ENCODE measurements at regions not wholly inside any gene's neighbourhood (a gene's known extent, or its start where the extent isn't known, plus 50 kb on each side); places are given as distances from the start of the nearest gene placed in this dataset.
A peak's percentile ranks its signal among the peaks of the same experiment; 100 is the strongest.

DNA sequence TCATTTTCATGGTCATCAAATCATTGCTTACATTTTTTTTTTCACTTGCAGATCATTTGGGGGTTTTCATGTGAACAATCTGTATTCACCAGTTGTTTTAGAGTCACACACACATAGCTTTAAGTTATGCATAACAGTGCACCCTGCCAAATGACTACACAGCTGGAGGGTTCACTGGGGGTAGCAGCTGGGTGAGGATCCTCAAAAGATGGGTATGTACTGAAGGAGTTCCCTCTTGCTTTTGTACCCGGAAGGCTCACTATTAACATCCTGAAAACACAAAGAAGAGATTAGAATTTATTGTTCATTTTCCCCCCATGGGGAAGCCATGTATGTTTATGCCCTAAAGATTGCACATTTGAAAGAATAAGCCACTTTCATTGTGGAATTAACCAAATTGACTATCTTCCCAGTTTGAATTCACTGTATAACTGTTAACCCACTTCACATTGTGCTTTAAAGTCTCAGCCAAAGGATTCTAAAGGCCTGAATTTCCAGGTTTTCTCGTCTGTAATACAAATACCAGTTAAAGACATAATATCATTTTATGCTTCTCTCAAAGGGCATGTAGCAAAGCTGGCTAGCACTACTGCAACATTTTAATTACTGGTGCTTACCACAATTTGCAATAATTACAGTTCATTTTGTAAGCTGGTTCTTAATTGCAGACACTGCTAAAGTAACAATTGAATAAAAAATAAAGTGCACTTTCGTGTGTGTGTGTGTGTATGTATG, 466.4 kb upstream of the MEF2C start:
- intact Hi-C loops (cut with DNase I): no loop called here
- H3K27ac ChIP-seq: no peak overlapping the region
- no peak for ATAC-seq
- DNase-seq: no peak
- H3K4me1 ChIP-seq: no peaks in the 10 kb centered on the region
- H3K27me3 ChIP-seq: no peaks in the 10 kb centered on the region
- no peaks in the 10 kb centered on the region for H3K9me3 ChIP-seq
- no peak overlapping the region for H3K4me3 ChIP-seq
- TF ChIP-seq, protein P1, sequence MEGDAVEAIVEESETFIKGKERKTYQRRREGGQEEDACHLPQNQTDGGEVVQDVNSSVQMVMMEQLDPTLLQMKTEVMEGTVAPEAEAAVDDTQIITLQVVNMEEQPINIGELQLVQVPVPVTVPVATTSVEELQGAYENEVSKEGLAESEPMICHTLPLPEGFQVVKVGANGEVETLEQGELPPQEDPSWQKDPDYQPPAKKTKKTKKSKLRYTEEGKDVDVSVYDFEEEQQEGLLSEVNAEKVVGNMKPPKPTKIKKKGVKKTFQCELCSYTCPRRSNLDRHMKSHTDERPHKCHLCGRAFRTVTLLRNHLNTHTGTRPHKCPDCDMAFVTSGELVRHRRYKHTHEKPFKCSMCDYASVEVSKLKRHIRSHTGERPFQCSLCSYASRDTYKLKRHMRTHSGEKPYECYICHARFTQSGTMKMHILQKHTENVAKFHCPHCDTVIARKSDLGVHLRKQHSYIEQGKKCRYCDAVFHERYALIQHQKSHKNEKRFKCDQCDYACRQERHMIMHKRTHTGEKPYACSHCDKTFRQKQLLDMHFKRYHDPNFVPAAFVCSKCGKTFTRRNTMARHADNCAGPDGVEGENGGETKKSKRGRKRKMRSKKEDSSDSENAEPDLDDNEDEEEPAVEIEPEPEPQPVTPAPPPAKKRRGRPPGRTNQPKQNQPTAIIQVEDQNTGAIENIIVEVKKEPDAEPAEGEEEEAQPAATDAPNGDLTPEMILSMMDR (IDR thresholded peaks at IDR 0.05): no peak
- H3K36me3 ChIP-seq: no peaks in the 10 kb centered on the region

DNA sequence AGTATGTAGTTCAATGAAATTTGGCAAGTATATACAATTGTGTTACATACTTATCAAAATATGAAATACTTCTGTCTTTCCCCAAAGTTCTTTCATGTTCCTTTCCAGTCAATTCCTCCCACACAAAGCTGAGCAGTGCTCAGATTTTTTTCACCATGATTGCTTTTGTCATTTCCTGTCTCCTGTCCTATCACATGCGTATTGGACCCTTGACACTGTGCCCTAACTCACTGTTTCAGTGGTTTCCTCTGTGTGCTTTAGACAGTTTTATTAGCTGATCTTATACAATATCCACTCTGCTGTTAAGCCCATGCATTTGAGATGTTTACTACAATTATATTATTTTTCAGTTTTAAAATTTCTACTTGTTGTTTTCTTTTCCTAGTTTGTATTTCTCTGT, 463.6 kb upstream of the MEF2C start:
- H3K36me3 ChIP-seq: no peaks in the 10 kb centered on the region
- no peaks in the 10 kb centered on the region for H3K9me3 ChIP-seq
- no peaks in the 10 kb centered on the region for H3K27me3 ChIP-seq
- peak; percentile 62 for ATAC-seq
- no peak overlapping the region for H3K4me3 ChIP-seq
- intact Hi-C loops (cut with DNase I): no loop called here
- H3K4me1 ChIP-seq: no peaks in the 10 kb centered on the region
- no peak overlapping the region for H3K27ac ChIP-seq
- DNase-seq: no peak
- TF ChIP-seq, protein P1 (IDR thresholded peaks at IDR 0.05): no peak

DNA sequence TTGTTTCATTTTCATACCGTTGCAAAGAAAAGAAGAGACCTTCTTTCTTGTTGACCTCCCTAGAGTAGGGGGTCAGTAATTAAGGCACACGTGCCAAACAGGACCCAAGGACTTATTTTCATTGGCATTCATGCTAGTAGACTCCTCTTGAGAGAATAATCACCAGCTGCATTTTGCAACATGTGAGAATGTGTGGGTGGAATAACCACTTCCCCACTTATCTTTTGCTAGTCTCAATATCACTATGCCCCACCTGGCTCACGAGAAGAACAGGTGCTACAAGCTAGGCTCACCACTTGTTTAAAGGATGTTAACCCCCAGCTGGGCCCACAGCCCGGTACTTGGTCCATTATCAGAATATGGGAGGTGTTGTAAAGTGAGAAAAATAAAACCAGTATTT, 460.7 kb upstream of the MEF2C start:
- DNase-seq (no peak), ATAC-seq (peak; percentile 79)
- no peaks in the 10 kb centered on the region for H3K4me1 ChIP-seq
- intact Hi-C loops (cut with DNase I): no loop called here
- no peaks in the 10 kb centered on the region for H3K9me3 ChIP-seq
- no peaks in the 10 kb centered on the region for H3K27me3 ChIP-seq
- H3K36me3 ChIP-seq: no peaks in the 10 kb centered on the region
- TF ChIP-seq, protein P1 (IDR thresholded peaks at IDR 0.05): no peak
- H3K4me3 ChIP-seq: no peak overlapping the region
- no peak overlapping the region for H3K27ac ChIP-seq

DNA sequence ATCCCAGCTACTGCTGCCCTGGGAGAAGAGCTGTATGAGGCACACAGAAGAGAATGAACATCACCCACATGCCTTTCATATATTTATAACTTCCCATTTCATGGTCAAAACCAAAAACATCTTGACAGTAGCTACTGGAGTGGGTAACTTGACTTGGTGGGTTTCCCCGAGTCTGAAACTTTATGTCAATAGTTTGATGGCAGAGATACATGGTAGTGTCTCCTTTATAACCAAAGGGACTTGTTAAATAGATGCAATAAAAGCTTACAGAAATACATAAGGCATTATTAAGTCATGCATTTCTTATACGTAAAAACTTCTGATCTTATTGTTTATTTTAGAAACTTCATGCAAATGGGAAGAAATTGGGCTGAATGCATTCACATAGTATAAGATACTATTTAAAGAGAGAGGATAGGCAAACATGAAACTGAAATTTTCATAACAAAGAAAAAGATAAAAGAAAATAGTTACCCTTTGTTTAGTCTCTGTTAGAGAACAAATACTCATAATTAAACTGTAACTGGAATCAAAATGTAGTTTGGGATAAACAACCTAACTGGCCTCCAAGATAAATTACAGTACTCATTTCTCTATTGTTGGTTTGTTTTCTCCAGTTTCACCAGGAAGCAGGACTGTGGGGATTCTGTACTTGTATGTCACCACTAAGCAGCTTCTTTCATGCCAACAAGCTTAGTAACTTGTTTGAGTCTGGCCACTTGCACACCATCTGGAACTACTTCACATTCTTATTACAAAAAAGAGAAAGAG, 459.3 kb upstream of the MEF2C start:
- no peak for DNase-seq
- TF ChIP-seq, protein P1 (IDR thresholded peaks at IDR 0.05): no peak
- Histone ChIP-seq H3K4me3 (no peak overlapping the region), H3K9me3 (no peaks in the 10 kb centered on the region), H3K36me3 (no peaks in the 10 kb centered on the region), H3K27me3 (no peaks in the 10 kb centered on the region), H3K27ac (no peak overlapping the region), H3K4me1 (no peaks in the 10 kb centered on the region)
- intact Hi-C loops (cut with DNase I): no loop called here
- no peak for ATAC-seq

DNA sequence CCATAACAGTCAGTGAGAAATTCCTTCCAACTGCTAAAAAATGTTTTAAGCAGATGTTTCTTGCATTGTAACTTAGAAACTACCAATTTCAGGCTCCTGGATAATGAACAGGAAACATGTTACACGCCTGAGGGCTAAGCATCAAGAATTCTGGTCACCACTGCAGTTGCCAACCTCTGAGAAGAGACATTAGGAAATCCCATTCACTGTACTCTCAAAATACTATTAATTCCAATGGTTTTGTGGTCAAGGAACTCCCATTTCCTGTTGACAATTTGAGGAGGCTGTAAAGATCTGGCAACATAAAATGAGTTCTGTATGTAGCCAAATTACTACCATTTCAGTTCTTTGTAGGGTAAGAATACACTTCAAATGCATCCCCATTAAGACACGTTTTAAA, 456.0 kb upstream of the MEF2C start:
- TF ChIP-seq, protein P1 (IDR thresholded peaks at IDR 0.05): no peak
- Histone ChIP-seq H3K27me3 (no peaks in the 10 kb centered on the region), H3K4me3 (no peak overlapping the region), H3K27ac (no peak overlapping the region), H3K4me1 (no peaks in the 10 kb centered on the region), H3K9me3 (no peaks in the 10 kb centered on the region), H3K36me3 (no peaks in the 10 kb centered on the region)
- intact Hi-C loops (cut with DNase I): no loop called here
- ATAC-seq: no peak
- DNase-seq: no peak
